Transverse colon (tissue), 4 donors: ENCODE measurements at regions not wholly inside any gene's neighbourhood (a gene's known extent, or its start where the extent isn't known, plus 50 kb on each side); places are given as distances from the start of the nearest gene placed in this dataset.

Experiments used
- CTCF ChIP-seq, 5 experiments: fragments of 200-600 bp in 3 of 5; fragments of 450-650 bp in 2 of 5; sonication (generic) in 3 of 5; IDR thresholded peaks; 1 replicate in 2 of 5; 2 replicates in 3 of 5; pipeline ENCODE4 v1.5.1; 2016 to 2017; ENCODE audit warnings: antibody characterized with exemption in 5 of 5, inconsistent platforms in 3 of 5, mild to moderate bottlenecking in 2 of 5, moderate library complexity in 1 of 5
- EP300 ChIP-seq: sonication (generic); formaldehyde crosslinking; IDR thresholded peaks from one replicate; pipeline ENCODE4 v1.6.1; 2017; ENCODE audit warnings: antibody characterized with exemption, low read depth
- POLR2A ChIP-seq: fragments of 450-650 bp; IDR thresholded peaks from one replicate; pipeline ENCODE4 v1.6.1; 2016; ENCODE audit warnings: antibody characterized with exemption, mild to moderate bottlenecking, moderate library complexity
- POLR2AphosphoS5 ChIP-seq, 3 donors: sonication (generic); formaldehyde crosslinking; IDR thresholded peaks; one replicate each; pipeline ENCODE4 v1.6.1; 2016; ENCODE audit warnings: antibody characterized with exemption in 3 of 3

GRCh38 chr12:61452076-61452475, 808.1 kb upstream of the USP15 start:
- TF ChIP-seq POLR2A (no peak), CTCF (IDR thresholded peaks at IDR 0.05) (no peak), POLR2AphosphoS5 (IDR thresholded peaks at IDR 0.05) (no peak), EP300 (no peak)
